ENCODE measurements at regions not wholly inside any gene's neighbourhood (a gene's known extent, or its start where the extent isn't known, plus 50 kb on each side); places are given as distances from the start of the nearest gene placed in this dataset.

- Histone ChIP-seq H3K4me1 (ENCODE audit: control insufficient read depth, insufficient read depth, low read length) (no peaks in the 10 kb centered on the region), H3K9me3 (ENCODE audit: control insufficient read depth, low read length) (no peaks in the 10 kb centered on the region), H3K4me3 (ENCODE audit: low read length) (no peak overlapping the region), H3K36me3 (ENCODE audit: control insufficient read depth, insufficient read depth, low read length) (no peaks in the 10 kb centered on the region), H3K27me3 (ENCODE audit: control insufficient read depth, insufficient read depth, low read length, poor library complexity, severe bottlenecking) (no peaks in the 10 kb centered on the region), H3K27ac (ENCODE audit: low read depth, low read length) (no peak overlapping the region), H3K9ac (ENCODE audit: extremely low read depth, low read length, poor library complexity, severe bottlenecking) (no peak overlapping the region)
- 50% methylated on average over 2 of the region's 2 CpGs; no CpG with 5 or more reads in 1 of the 2 experiments for WGBS, 2 experiments (ENCODE audit: insufficient coverage in 1 of 2, insufficient read length in 1 of 2)
- DNase-seq, result no peak
- no peaks in the 10 kb centered on the region for H3K27me3 Mint-ChIP-seq (ENCODE audit: insufficient read depth)
- peaks cover 2% of the 10 kb centered on the region for H3K4me1 Mint-ChIP-seq
- no peak overlapping the region for H3K4me3 Mint-ChIP-seq
- H3K36me3 Mint-ChIP-seq (ENCODE audit: low read depth), result no peaks in the 10 kb centered on the region
- peaks cover 2% of the 10 kb centered on the region for H3K9me3 Mint-ChIP-seq
- no peak for TF ChIP-seq CTCF (conservative IDR thresholded peaks at IDR 0.05)
- no peak overlapping the region for H3K27ac Mint-ChIP-seq
Observed at GRCh38 chr2:104337869-104338268, 516.0 kb upstream of the POU3F3 start.

GRCh38 chr2:104340162-104340561 lies 513.8 kb upstream of the POU3F3 start:
- Histone ChIP-seq H3K27ac (ENCODE audit: low read depth, low read length) (no peak overlapping the region), H3K27me3 (ENCODE audit: control insufficient read depth, insufficient read depth, low read length, poor library complexity, severe bottlenecking) (no peaks in the 10 kb centered on the region), H3K4me1 (ENCODE audit: control insufficient read depth, insufficient read depth, low read length) (no peaks in the 10 kb centered on the region), H3K9ac (ENCODE audit: extremely low read depth, low read length, poor library complexity, severe bottlenecking) (no peak overlapping the region), H3K9me3 (ENCODE audit: control insufficient read depth, low read length) (no peaks in the 10 kb centered on the region), H3K36me3 (ENCODE audit: control insufficient read depth, insufficient read depth, low read length) (no peaks in the 10 kb centered on the region), H3K4me3 (ENCODE audit: low read length) (no peak overlapping the region)
- no peak for TF ChIP-seq CTCF (conservative IDR thresholded peaks at IDR 0.05)
- no peaks in the 10 kb centered on the region for H3K27me3 Mint-ChIP-seq (ENCODE audit: insufficient read depth)
- H3K27ac Mint-ChIP-seq, result no peak overlapping the region
- H3K36me3 Mint-ChIP-seq (ENCODE audit: low read depth), result no peaks in the 10 kb centered on the region
- no peaks in the 10 kb centered on the region for H3K4me1 Mint-ChIP-seq
- no peak for DNase-seq
- WGBS, 2 experiments (ENCODE audit: insufficient coverage in 1 of 2, insufficient read length in 1 of 2), result 96 to 100% methylated on average over 3 to 4 of the region's 4 CpGs
- H3K4me3 Mint-ChIP-seq, result no peak overlapping the region
- peaks cover 2% of the 10 kb centered on the region for H3K9me3 Mint-ChIP-seq

GRCh38 chr2:104340879-104341828 lies 512.8 kb upstream of the POU3F3 start:
- no peak overlapping the region for H3K4me3 Mint-ChIP-seq
- H3K27me3 ChIP-seq (ENCODE audit: control insufficient read depth, insufficient read depth, low read length, poor library complexity, severe bottlenecking), result no peaks in the 10 kb centered on the region
- no peaks in the 10 kb centered on the region for H3K27me3 Mint-ChIP-seq (ENCODE audit: insufficient read depth)
- no peak overlapping the region for H3K9ac ChIP-seq (ENCODE audit: extremely low read depth, low read length, poor library complexity, severe bottlenecking)
- DNase-seq, result no peak
- no peak overlapping the region for H3K4me3 ChIP-seq (ENCODE audit: low read length)
- no peaks in the 10 kb centered on the region for H3K36me3 ChIP-seq (ENCODE audit: control insufficient read depth, insufficient read depth, low read length)
- H3K4me1 Mint-ChIP-seq, result no peaks in the 10 kb centered on the region
- H3K4me1 ChIP-seq (ENCODE audit: control insufficient read depth, insufficient read depth, low read length), result no peaks in the 10 kb centered on the region
- H3K27ac ChIP-seq (ENCODE audit: low read depth, low read length), result no peak overlapping the region
- 86 to 100% methylated on average over 2 of the region's 2 CpGs for WGBS, 2 experiments (ENCODE audit: insufficient coverage in 1 of 2, insufficient read length in 1 of 2)
- no peak overlapping the region for H3K27ac Mint-ChIP-seq
- no peak for TF ChIP-seq CTCF (conservative IDR thresholded peaks at IDR 0.05)
- peaks cover 2% of the 10 kb centered on the region for H3K9me3 Mint-ChIP-seq
- H3K9me3 ChIP-seq (ENCODE audit: control insufficient read depth, low read length), result no peaks in the 10 kb centered on the region
- no peaks in the 10 kb centered on the region for H3K36me3 Mint-ChIP-seq (ENCODE audit: low read depth)
